Lung (tissue), 11 donors: ENCODE measurements at regions not wholly inside any gene's neighbourhood (a gene's known extent, or its start where the extent isn't known, plus 50 kb on each side); places are given as distances from the start of the nearest gene placed in this dataset.
"Not testable (repeated sequence)": the region's sequence is repeated elsewhere in the genome, so short reads cannot be mapped to it uniquely, and the experiment has no call there.

Source experiments
- ATAC-seq: fragments of 200-7000 bp; cut with Tn5 transposase; one replicate; pipeline ENCODE4 v1.9.1; 2020; ENCODE audit warnings: moderate number of reproducible peaks; ENCODE audit not compliant: insufficient read depth, low FRiP score
- DNase-seq, 3 donors: peaks; one replicate each; pipeline ENCODE4 v3.0.0-alpha.2; 2013 to 2017
- H3K27ac ChIP-seq, 2 donors: one replicate each; pipeline ENCODE4 v1.5.1; 2013; ENCODE audit warnings: mild to moderate bottlenecking in 2 of 2, moderate library complexity in 2 of 2, control low read depth in 1 of 2, inconsistent platforms in 1 of 2, low read depth in 1 of 2, low read length in 1 of 2
- H3K27me3 ChIP-seq, 3 donors: one replicate each; pipeline ENCODE4 v1.5.1; 2013; ENCODE audit warnings: low read length in 2 of 3; ENCODE audit not compliant: control insufficient read depth in 3 of 3, insufficient read depth in 3 of 3
- H3K36me3 ChIP-seq, 4 donors: one replicate each; pipeline ENCODE4 v1.5.1; 2013; ENCODE audit warnings: low read length in 4 of 4, mild to moderate bottlenecking in 1 of 4, moderate library complexity in 1 of 4; ENCODE audit not compliant: control insufficient read depth in 4 of 4, insufficient read depth in 4 of 4
- H3K4me1 ChIP-seq, 5 donors: one replicate each; pipeline ENCODE4 v1.5.1; 2013; ENCODE audit warnings: low read length in 5 of 5, mild to moderate bottlenecking in 2 of 5, moderate library complexity in 1 of 5; ENCODE audit not compliant: control insufficient read depth in 5 of 5, insufficient read depth in 5 of 5
- H3K4me3 ChIP-seq: one replicate; pipeline ENCODE4 v1.5.1; 2013; ENCODE audit warnings: mild to moderate bottlenecking, control low read depth, moderate library complexity
- H3K9ac ChIP-seq, 2 donors: one replicate each; pipeline ENCODE4 v1.5.1; 2013; ENCODE audit warnings: low read length in 2 of 2, control low read depth in 1 of 2; ENCODE audit not compliant: insufficient read depth in 1 of 2
- H3K9me3 ChIP-seq, 4 donors: one replicate each; pipeline ENCODE4 v1.5.1; 2013; ENCODE audit warnings: low read length in 3 of 4, mild to moderate bottlenecking in 1 of 4, moderate library complexity in 1 of 4; ENCODE audit not compliant: control insufficient read depth in 4 of 4, insufficient read depth in 3 of 4
- CTCF ChIP-seq: IDR thresholded peaks from 2 replicates; pipeline ENCODE4 v1.5.1; 2012; ENCODE audit warnings: mild to moderate bottlenecking; ENCODE audit errors: control extremely low read depth, extremely low read depth
- WGBS, 2 donors: extraction: QIAGEN DNeasy Blood & Tissue Kit; methylation state at CpG; one replicate each; pipeline ENCODE4 v1.1.7; 2013; 5-methylcytosine and 5-hydroxymethylcytosine counted together
- donor health status: control.
- donor health status: control.
- donor health status: Bipolar disorder and iron deficiency.
- donor health status: healthy.
- donor health status: DM: yes; HTN: yes; CAD: no.

- no peaks in the 10 kb centered on the region for H3K4me1 ChIP-seq
- ATAC-seq = no peak
These were observed 487.5 kb upstream of the GRIN3A start for GRCh38 chr9:102225841-102226441.

GRCh38 chr9:102223320-102224136 lies 485.1 kb upstream of the GRIN3A start:
- H3K4me3 ChIP-seq, H3K36me3 ChIP-seq, H3K9me3 ChIP-seq, ATAC-seq, H3K27me3 ChIP-seq, H3K4me1 ChIP-seq, H3K9ac ChIP-seq, DNase-seq, H3K27ac ChIP-seq: not testable (repeated sequence)
- WGBS, 2 donors = 70 to 76% methylated on average over 27 of the region's 27 CpGs

More at GRCh38 chr9:102225841-102226441, 487.5 kb upstream of the GRIN3A start:
- 74 to 77% methylated on average over 1 of the region's 1 CpG for WGBS, 2 donors
- no peak for DNase-seq
- Histone ChIP-seq H3K27me3 (no peaks in the 10 kb centered on the region), H3K27ac (no peak overlapping the region), H3K36me3 (no peaks in the 10 kb centered on the region), H3K9ac (no peak overlapping the region), H3K9me3 (peaks cover 0 to 2% (median 0%) of the 10 kb centered on the region in 4 donors), H3K4me3 (no peak overlapping the region)
- TF ChIP-seq CTCF = no peak

GRCh38 chr9:102209176-102209575 lies 470.7 kb upstream of the GRIN3A start:
- Histone ChIP-seq H3K27ac (no peak overlapping the region), H3K4me3 (no peak overlapping the region), H3K36me3 (no peaks in the 10 kb centered on the region), H3K27me3 (no peaks in the 10 kb centered on the region), H3K9me3 (no peaks in the 10 kb centered on the region), H3K9ac (no peak overlapping the region), H3K4me1 (no peaks in the 10 kb centered on the region)
- WGBS, 2 donors = 63 to 81% methylated on average over 3 of the region's 3 CpGs
- no peak for TF ChIP-seq CTCF
- ATAC-seq = no peak
- no peak for DNase-seq

DNA sequence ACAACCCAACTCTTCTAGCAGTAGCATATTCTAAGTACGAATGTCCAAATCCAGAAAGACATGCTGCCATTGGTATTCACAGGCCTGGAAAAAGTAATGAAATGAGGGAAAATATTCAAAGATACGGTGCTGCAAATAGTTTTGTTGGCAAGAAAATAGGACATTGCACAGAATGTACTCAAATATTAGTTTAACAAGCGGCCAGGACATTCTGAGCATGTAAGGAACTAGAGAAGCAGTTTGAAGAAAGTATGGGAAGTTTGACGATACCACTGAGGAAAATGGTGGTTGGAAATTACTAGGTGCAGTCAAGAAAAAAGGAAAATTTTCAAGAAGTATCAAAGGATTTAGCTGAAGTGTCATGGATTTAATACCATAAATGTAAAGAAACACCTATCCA lies 468.0 kb upstream of the GRIN3A start:
- ATAC-seq (no peak), DNase-seq (no peak)
- no peaks in the 10 kb centered on the region for H3K4me1 ChIP-seq
- no peaks in the 10 kb centered on the region for H3K27me3 ChIP-seq
- H3K9me3 ChIP-seq = no peaks in the 10 kb centered on the region
- TF ChIP-seq CTCF = no peak
- no peak overlapping the region for H3K4me3 ChIP-seq
- H3K9ac ChIP-seq = no peak overlapping the region
- no peak overlapping the region for H3K27ac ChIP-seq
- WGBS, 2 donors = 81 to 90% methylated on average over 4 of the region's 4 CpGs
- H3K36me3 ChIP-seq = no peaks in the 10 kb centered on the region
